HCT116 (cell line): ENCODE measurements at regions not wholly inside any gene's neighbourhood (a gene's known extent, or its start where the extent isn't known, plus 50 kb on each side); places are given as distances from the start of the nearest gene placed in this dataset.

ENCODE experiments used
- ATAC-seq: fragments of 200-7000 bp; cut with Tn5 transposase; 2 replicates; pipeline ENCODE4 v1.9.1; 2020; ENCODE audit warnings: mild to moderate bottlenecking, moderate library complexity
- BruUV-seq: library from RNA; stranded (reverse); fragments of 400-500 nt; replicated peaks from 2 replicates; lab custom pipeline; 2021; lab: Mats Ljungman, UMichigan
- CTCF ChIA-PET: fragments of 300-600 bp; sonication (Branson Sonifier 250); formaldehyde crosslinking; loops from one replicate; lab custom pipeline; 2021; ENCODE audit warnings: antibody characterized with exemption; lab: Charles Lee
- POLR2A ChIA-PET: fragments of 300-600, 350-600 bp; sonication (Branson Sonifier 250); formaldehyde crosslinking; loops from one replicate; lab custom pipeline; 2021; ENCODE audit warnings: antibody characterized with exemption; lab: Charles Lee
- RAD21 ChIA-PET, 2 experiments: fragments of 300-600 bp; sonication (Branson Sonifier 250); formaldehyde crosslinking; loops; one replicate each; lab custom pipeline; 2023; ENCODE audit warnings: low total read pairs in 2 of 2; ENCODE audit not compliant: uncharacterized antibody in 2 of 2, unreplicated experiment in 2 of 2, low non-redundant PET in 1 of 2; lab: Charles Lee
- DNase-seq: peaks from one replicate; pipeline ENCODE4 v3.0.0-alpha.2; 2010; ENCODE audit warnings: low read depth, low spot score
- H2AFZ ChIP-seq: fragments of 200-600 bp; shearing (Covaris generic), sonication (generic); 2 replicates; pipeline ENCODE4 v1.6.1; 2017; ENCODE audit warnings: low read depth, mixed run types, mixed read lengths, antibody characterized with exemption, low read length; ENCODE audit not compliant: poor library complexity, severe bottlenecking
- H3K27ac ChIP-seq: 2 replicates; pipeline ENCODE4 v1.5.1; 2012; ENCODE audit warnings: low read depth, low read length
- H3K27me3 ChIP-seq: fragments of 200-600 bp; sonication (generic); 2 replicates; pipeline ENCODE4 v1.6.1; 2016; ENCODE audit warnings: mixed run types, low read length, mixed read lengths; ENCODE audit not compliant: insufficient read depth
- H3K36me3 ChIP-seq, 2 experiments: fragments of 200-500 bp in 1 of 2; fragments of 200-600 bp in 1 of 2; sonication (Bioruptor generic) in 1 of 2; sonication (generic) in 1 of 2; 2 replicates each; pipeline versions ENCODE4 v1.5.1 to v1.6.1; 2014 to 2016; ENCODE audit warnings: low read length in 2 of 2, inconsistent platforms in 1 of 2, mixed read lengths in 1 of 2, mixed run types in 1 of 2; ENCODE audit not compliant: insufficient read depth in 2 of 2, control insufficient read depth in 1 of 2
- H3K4me1 ChIP-seq, 2 experiments: fragments of 200-600 bp in 1 of 2; sonication (generic) in 1 of 2; 2 replicates each; pipeline versions ENCODE4 v1.5.1 to v1.6.1; 2012 to 2017; ENCODE audit warnings: low read length in 2 of 2, inconsistent platforms in 1 of 2, mild to moderate bottlenecking in 1 of 2, mixed read lengths in 1 of 2, mixed run types in 1 of 2, moderate library complexity in 1 of 2; ENCODE audit not compliant: insufficient read depth in 2 of 2, control insufficient read depth in 1 of 2
- H3K4me2 ChIP-seq: fragments of 200-600 bp; sonication (generic); 2 replicates; pipeline ENCODE4 v1.6.1; 2017; ENCODE audit warnings: mixed run types, low read length, mixed read lengths
- H3K4me3 ChIP-seq, 2 experiments: fragments of 200-600 bp in 1 of 2; sonication (generic) in 1 of 2; replicated peaks in 1 of 2; 2 replicates each; pipeline ENCODE4 v1.5.1; 2011 to 2016; ENCODE audit warnings: low read length in 2 of 2, control low read depth in 1 of 2, low read depth in 1 of 2, mild to moderate bottlenecking in 1 of 2, mixed read lengths in 1 of 2, mixed run types in 1 of 2
- H3K79me2 ChIP-seq: fragments of 200-600 bp; sonication (generic); 2 replicates; pipeline ENCODE4 v1.6.1; 2017; ENCODE audit warnings: mild to moderate bottlenecking, mixed run types, low read length, moderate library complexity, mixed read lengths; ENCODE audit not compliant: insufficient read depth
- H3K9ac ChIP-seq: fragments of 200-600 bp; sonication (generic); 2 replicates; pipeline ENCODE4 v1.6.1; 2016; ENCODE audit warnings: low read length, mixed read lengths
- H3K9me2 ChIP-seq: fragments of 200-600 bp; sonication (generic), shearing (Covaris generic); 2 replicates; pipeline ENCODE4 v1.6.1; 2017; ENCODE audit warnings: mixed run types, mild to moderate bottlenecking, moderate library complexity; ENCODE audit not compliant: insufficient read depth
- H3K9me3 ChIP-seq, 2 experiments: fragments of 200-500 bp in 1 of 2; fragments of 200-600 bp in 1 of 2; sonication (Bioruptor generic) in 1 of 2; sonication (generic) in 1 of 2; 2 replicates each; pipeline ENCODE4 v1.6.1; 2014 to 2017; ENCODE audit warnings: low read length in 2 of 2, mixed read lengths in 2 of 2, inconsistent platforms in 1 of 2, low read depth in 1 of 2, mild to moderate bottlenecking in 1 of 2, mixed run types in 1 of 2, moderate library complexity in 1 of 2; ENCODE audit not compliant: control insufficient read depth in 1 of 2, insufficient read depth in 1 of 2
- H4K20me1 ChIP-seq: fragments of 200-600 bp; sonication (generic), shearing (Covaris generic); 2 replicates; pipeline ENCODE4 v1.6.1; 2017; ENCODE audit warnings: mixed run types, mild to moderate bottlenecking, moderate library complexity; ENCODE audit not compliant: insufficient read depth
- CBX3 ChIP-seq: IDR thresholded peaks from 2 replicates; pipeline ENCODE4 v1.6.1; 2012; ENCODE audit warnings: low read depth
- EZH2phosphoT487 ChIP-seq: fragments of 200-600 bp; IDR thresholded peaks from 2 replicates; pipeline ENCODE4 v1.6.1; 2018; ENCODE audit warnings: antibody characterized with exemption, borderline replicate concordance
- POLR2A ChIP-seq: IDR thresholded peaks from 2 replicates; pipeline ENCODE4 v1.7.0; 2011; ENCODE audit warnings: borderline replicate concordance; ENCODE audit not compliant: insufficient read depth, insufficient read length; ENCODE audit errors: extremely low read depth
- POLR2AphosphoS5 ChIP-seq: IDR thresholded peaks from 2 replicates; pipeline ENCODE4 v1.6.1; 2011; ENCODE audit warnings: mild to moderate bottlenecking, low read depth, low read length, moderate library complexity
- ZBTB33 ChIP-seq: IDR thresholded peaks from 2 replicates; pipeline ENCODE4 v1.6.1; 2011; ENCODE audit warnings: mild to moderate bottlenecking, low read length, moderate library complexity; ENCODE audit not compliant: insufficient replicate concordance; ENCODE audit errors: extremely low read depth
- intact Hi-C: fragments of 100-400 bp; cut with micrococcal nuclease; formaldehyde crosslinking; loops from 2 replicates; pipeline ENCODE4 v1.10.0; 2022
- TF ChIP-seq, protein P1 (sequence below): IDR thresholded peaks from 2 replicates; pipeline ENCODE4 v1.6.1; 2012; ENCODE audit warnings: low read depth

GRCh38 chr5:52564587-52564986, 223.1 kb upstream of the ITGA1 start (continued):
- TF ChIP-seq ZBTB33, result no peak
- no peak for TF ChIP-seq EZH2phosphoT487
- TF ChIP-seq, all 23 proteins: peak for 0

GRCh38 chr5:52577546-52577945, 210.2 kb upstream of the ITGA1 start:
- POLR2A ChIA-PET, result no interaction called here
- no peaks in the 10 kb centered on the region for H3K27me3 ChIP-seq
- no peaks in the 10 kb centered on the region for H3K36me3 ChIP-seq
- no peaks in the 10 kb centered on the region for H4K20me1 ChIP-seq
- TF ChIP-seq CBX3 (no peak), POLR2AphosphoS5 (no peak), POLR2A (no peak)
- TF ChIP-seq, protein P1, sequence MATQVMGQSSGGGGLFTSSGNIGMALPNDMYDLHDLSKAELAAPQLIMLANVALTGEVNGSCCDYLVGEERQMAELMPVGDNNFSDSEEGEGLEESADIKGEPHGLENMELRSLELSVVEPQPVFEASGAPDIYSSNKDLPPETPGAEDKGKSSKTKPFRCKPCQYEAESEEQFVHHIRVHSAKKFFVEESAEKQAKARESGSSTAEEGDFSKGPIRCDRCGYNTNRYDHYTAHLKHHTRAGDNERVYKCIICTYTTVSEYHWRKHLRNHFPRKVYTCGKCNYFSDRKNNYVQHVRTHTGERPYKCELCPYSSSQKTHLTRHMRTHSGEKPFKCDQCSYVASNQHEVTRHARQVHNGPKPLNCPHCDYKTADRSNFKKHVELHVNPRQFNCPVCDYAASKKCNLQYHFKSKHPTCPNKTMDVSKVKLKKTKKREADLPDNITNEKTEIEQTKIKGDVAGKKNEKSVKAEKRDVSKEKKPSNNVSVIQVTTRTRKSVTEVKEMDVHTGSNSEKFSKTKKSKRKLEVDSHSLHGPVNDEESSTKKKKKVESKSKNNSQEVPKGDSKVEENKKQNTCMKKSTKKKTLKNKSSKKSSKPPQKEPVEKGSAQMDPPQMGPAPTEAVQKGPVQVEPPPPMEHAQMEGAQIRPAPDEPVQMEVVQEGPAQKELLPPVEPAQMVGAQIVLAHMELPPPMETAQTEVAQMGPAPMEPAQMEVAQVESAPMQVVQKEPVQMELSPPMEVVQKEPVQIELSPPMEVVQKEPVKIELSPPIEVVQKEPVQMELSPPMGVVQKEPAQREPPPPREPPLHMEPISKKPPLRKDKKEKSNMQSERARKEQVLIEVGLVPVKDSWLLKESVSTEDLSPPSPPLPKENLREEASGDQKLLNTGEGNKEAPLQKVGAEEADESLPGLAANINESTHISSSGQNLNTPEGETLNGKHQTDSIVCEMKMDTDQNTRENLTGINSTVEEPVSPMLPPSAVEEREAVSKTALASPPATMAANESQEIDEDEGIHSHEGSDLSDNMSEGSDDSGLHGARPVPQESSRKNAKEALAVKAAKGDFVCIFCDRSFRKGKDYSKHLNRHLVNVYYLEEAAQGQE, result no peak
- TF ChIP-seq, all 23 proteins: peak for 0
- intact Hi-C loops, result no loop called here
- no peak overlapping the region for H2AFZ ChIP-seq
- no TSS peak for BruUV-seq
- no peaks in the 10 kb centered on the region for H3K9me3 ChIP-seq
- no peak overlapping the region for H3K4me3 ChIP-seq
- ChIA-PET CTCF (no interaction called here), RAD21 (no interaction called here)
- H3K9me2 ChIP-seq, result no peaks in the 10 kb centered on the region
- H3K79me2 ChIP-seq, result no peaks in the 10 kb centered on the region
- H3K9ac ChIP-seq, result no peak overlapping the region
- H3K4me2 ChIP-seq, result no peak overlapping the region
- H3K27ac ChIP-seq, result no peak overlapping the region
- ATAC-seq (no peak), DNase-seq (no peak)
- H3K4me1 ChIP-seq, result no peaks in the 10 kb centered on the region
